ENCODE measurements at regions not wholly inside any gene's neighbourhood (a gene's known extent, or its start where the extent isn't known, plus 50 kb on each side); places are given as distances from the start of the nearest gene placed in this dataset.
"Not testable (repeated sequence)": the region's sequence is repeated elsewhere in the genome, so short reads cannot be mapped to it uniquely, and the experiment has no call there.

- Mint-ChIP-seq H3K27ac (no peak overlapping the region), H3K4me1 (no peaks in the 10 kb centered on the region), H3K4me3 (no peak overlapping the region), H3K9me3 (peaks cover 0 to 5% (median 3%) of the 10 kb centered on the region in 3 donors), H3K36me3 (peaks cover 2% of the 10 kb centered on the region), H3K27me3 (no peaks in the 10 kb centered on the region)
Measured at GRCh38 chr14:87388946-87389345, 604.0 kb downstream of the GALC start.

DNA sequence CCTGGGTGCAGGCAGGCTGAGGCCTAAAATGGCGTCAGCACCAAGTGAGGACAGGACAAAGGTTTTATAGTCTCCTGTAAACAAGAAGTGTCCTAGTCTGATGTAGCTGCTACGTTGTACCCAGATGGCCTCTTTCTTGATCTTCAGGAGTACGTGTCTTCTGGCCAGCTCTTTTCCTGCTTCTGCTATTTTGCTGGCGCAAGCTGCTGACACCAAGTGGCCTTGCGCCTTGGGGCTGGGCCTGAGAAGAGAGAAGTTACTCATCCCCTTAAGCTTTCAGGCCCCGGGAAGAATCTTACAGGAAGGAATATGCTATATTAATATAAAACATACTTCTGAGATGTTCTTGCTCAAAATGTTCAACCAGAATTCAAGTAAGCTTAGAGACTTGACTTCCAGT is 605.2 kb downstream of the GALC start:
- peaks cover 2 to 15% (median 3%) of the 10 kb centered on the region in 3 donors for H3K9me3 Mint-ChIP-seq
- H3K36me3 Mint-ChIP-seq = no peaks in the 10 kb centered on the region
- no peak overlapping the region for H3K27ac Mint-ChIP-seq
- H3K4me1 Mint-ChIP-seq = no peaks in the 10 kb centered on the region
- H3K4me3 Mint-ChIP-seq = no peak overlapping the region
- no peaks in the 10 kb centered on the region for H3K27me3 Mint-ChIP-seq

- Mint-ChIP-seq H3K27ac (no peak overlapping the region), H3K4me1 (no peaks in the 10 kb centered on the region), H3K27me3 (no peaks in the 10 kb centered on the region)
Measured at GRCh38 chr14:87386524-87386923, 606.5 kb downstream of the GALC start.

DNA sequence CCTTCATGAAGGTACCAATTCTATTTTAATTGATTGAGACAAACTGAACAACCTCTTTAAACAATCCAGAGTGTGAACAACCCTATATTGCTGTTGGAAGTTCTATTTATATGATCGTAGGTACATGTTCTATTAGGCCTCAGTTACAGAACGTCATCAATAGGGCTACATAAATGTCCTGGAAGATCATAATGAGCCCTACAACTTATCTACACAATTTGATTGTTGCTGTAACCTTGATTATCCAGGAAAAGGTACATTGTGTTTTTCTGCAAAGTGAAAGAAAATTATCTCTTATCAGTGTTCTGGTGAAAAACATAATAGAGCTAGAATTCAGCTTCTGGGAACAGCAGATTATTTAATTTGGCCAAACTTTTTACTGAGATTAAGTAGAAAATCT is 612.9 kb downstream of the GALC start:
- H3K27ac Mint-ChIP-seq = no peak overlapping the region
- H3K36me3 Mint-ChIP-seq = no peaks in the 10 kb centered on the region
- H3K9me3 Mint-ChIP-seq = peaks cover 0 to 22% (median 9%) of the 10 kb centered on the region in 3 donors
- no peak overlapping the region for H3K4me3 Mint-ChIP-seq
- H3K27me3 Mint-ChIP-seq = no peaks in the 10 kb centered on the region
- no peaks in the 10 kb centered on the region for H3K4me1 Mint-ChIP-seq

More at GRCh38 chr14:87386524-87386923, 606.5 kb downstream of the GALC start:
- Mint-ChIP-seq H3K9me3 (peaks cover 3 to 15% (median 5%) of the 10 kb centered on the region in 3 donors), H3K36me3 (no peaks in the 10 kb centered on the region), H3K4me3 (no peak overlapping the region)

DNA sequence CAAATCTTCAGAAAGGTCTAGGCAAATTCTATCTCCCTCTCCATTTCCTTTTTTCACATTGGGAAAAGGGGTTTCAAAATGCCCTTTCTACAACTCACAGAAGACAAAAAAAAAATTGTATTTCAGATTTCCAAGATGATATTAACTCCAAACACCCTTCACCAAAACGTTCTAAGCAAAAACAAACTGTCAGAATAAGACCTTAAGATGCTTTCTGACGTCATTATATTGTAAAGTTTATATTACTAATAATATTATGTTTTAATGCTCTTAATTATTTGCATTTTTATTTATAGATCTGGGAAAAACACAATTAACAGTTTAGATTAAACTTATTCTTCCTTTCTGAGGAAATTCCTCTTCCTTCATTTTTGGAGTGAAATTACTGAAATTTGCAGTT is 624.2 kb downstream of the GALC start:
- H3K27me3 Mint-ChIP-seq = no peaks in the 10 kb centered on the region
- H3K9me3 Mint-ChIP-seq = peaks cover 0 to 4% (median 0%) of the 10 kb centered on the region in 3 donors
- no peaks in the 10 kb centered on the region for H3K4me1 Mint-ChIP-seq
- H3K4me3 Mint-ChIP-seq = no peak overlapping the region
- H3K36me3 Mint-ChIP-seq = peaks cover 1% of the 10 kb centered on the region
- H3K27ac Mint-ChIP-seq = no peak overlapping the region

DNA sequence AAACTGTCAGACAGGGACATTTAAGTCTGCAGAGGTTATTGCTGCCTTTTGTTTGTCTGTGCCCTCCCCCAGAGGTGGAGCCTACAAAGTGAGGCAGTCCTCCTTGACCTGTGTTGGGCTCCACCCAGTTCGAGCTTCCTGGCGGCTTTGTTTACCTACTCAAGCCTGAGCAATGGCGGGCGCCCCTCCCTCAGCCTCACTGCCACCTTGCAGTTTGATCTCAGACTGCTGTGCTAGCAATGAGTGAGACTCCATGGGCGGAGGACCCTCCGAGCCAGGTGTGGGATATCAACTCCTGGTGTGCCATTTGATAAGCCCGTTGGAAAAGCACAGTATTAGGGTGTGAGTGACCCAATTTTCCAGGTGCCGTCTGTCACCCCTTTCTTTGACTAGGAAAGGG is 632.7 kb downstream of the GALC start:
- peaks cover 3 to 10% (median 5%) of the 10 kb centered on the region in 3 donors for H3K9me3 Mint-ChIP-seq
- not testable (repeated sequence) for H3K36me3 Mint-ChIP-seq, H3K4me1 Mint-ChIP-seq, H3K27ac Mint-ChIP-seq, H3K27me3 Mint-ChIP-seq, H3K4me3 Mint-ChIP-seq

DNA sequence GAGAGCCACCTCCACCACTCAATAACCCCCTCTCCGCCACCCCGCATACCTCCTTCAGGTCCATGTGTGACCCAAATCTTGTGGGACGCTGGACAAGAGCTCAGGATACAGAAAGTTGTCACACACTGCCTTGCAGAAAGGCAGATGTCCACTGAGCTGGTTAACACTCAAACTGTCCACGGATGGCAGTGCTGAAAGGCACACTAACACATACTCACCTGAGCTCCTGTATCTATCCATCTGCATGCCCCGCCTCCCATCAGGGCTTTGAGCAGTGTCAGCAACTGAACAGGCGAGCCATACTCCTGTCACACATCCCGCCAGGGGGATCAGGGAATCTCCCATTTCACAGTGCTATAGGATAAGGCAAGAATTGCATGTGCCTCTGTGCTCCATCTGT is 642.0 kb downstream of the GALC start:
- H3K4me1 Mint-ChIP-seq = no peaks in the 10 kb centered on the region
- H3K36me3 Mint-ChIP-seq = no peaks in the 10 kb centered on the region
- no peak overlapping the region for H3K4me3 Mint-ChIP-seq
- peaks cover 3 to 15% (median 5%) of the 10 kb centered on the region in 3 donors for H3K9me3 Mint-ChIP-seq
- H3K27ac Mint-ChIP-seq = no peak overlapping the region
- H3K27me3 Mint-ChIP-seq = no peaks in the 10 kb centered on the region

GRCh38 chr14:87349921-87350320 is 643.1 kb downstream of the GALC start:
- Mint-ChIP-seq H3K4me1 (no peaks in the 10 kb centered on the region), H3K36me3 (no peaks in the 10 kb centered on the region), H3K27me3 (no peaks in the 10 kb centered on the region), H3K4me3 (no peak overlapping the region), H3K27ac (no peak overlapping the region), H3K9me3 (peaks cover 2 to 18% (median 5%) of the 10 kb centered on the region in 3 donors)

- no peak overlapping the region for H3K27ac Mint-ChIP-seq
Measured at GRCh38 chr14:87343652-87344051, 649.3 kb downstream of the GALC start.

GRCh38 chr14:87334997-87335685 is 657.8 kb downstream of the GALC start:
- peaks cover 3 to 12% (median 4%) of the 10 kb centered on the region in 3 donors for H3K9me3 Mint-ChIP-seq
- no peaks in the 10 kb centered on the region for H3K27me3 Mint-ChIP-seq

More at GRCh38 chr14:87343652-87344051, 649.3 kb downstream of the GALC start:
- Mint-ChIP-seq H3K27me3 (no peaks in the 10 kb centered on the region), H3K4me3 (no peak overlapping the region), H3K36me3 (no peaks in the 10 kb centered on the region), H3K9me3 (peaks cover 3 to 9% (median 4%) of the 10 kb centered on the region in 3 donors), H3K4me1 (no peaks in the 10 kb centered on the region)

DNA sequence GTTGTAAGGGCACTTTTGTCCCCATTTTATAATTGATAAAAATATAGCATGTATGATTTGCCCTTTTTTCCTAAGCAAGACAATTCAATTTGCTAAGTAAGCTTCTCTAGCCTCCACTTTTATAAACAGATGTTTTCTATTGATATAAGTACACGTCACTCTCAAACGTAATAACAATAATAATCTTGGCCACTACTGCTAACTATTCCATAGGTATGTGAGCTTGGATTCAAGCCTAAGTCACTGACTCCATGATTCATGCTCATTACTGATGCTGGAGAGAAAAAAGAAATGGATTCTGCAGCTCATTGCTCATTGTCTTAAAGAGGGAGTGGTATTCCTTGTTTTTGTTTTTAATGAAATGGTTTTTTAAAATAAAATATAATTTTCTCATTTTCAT is 661.0 kb downstream of the GALC start:
- no peak overlapping the region for H3K27ac Mint-ChIP-seq
- H3K4me3 Mint-ChIP-seq = no peak overlapping the region
- H3K36me3 Mint-ChIP-seq = no peaks in the 10 kb centered on the region
- H3K9me3 Mint-ChIP-seq = peaks cover 2 to 6% (median 5%) of the 10 kb centered on the region in 3 donors
- no peaks in the 10 kb centered on the region for H3K4me1 Mint-ChIP-seq
- H3K27me3 Mint-ChIP-seq = no peaks in the 10 kb centered on the region

More at GRCh38 chr14:87334997-87335685, 657.8 kb downstream of the GALC start:
- Mint-ChIP-seq H3K4me1 (no peaks in the 10 kb centered on the region), H3K36me3 (no peaks in the 10 kb centered on the region), H3K4me3 (no peak overlapping the region), H3K27ac (no peak overlapping the region)

GRCh38 chr14:87325741-87326140 is 667.2 kb downstream of the GALC start:
- Mint-ChIP-seq H3K9me3 (peaks cover 3 to 10% (median 5%) of the 10 kb centered on the region in 3 donors), H3K4me3 (no peak overlapping the region), H3K27me3 (no peaks in the 10 kb centered on the region), H3K27ac (no peak overlapping the region), H3K36me3 (no peaks in the 10 kb centered on the region), H3K4me1 (no peaks in the 10 kb centered on the region)

DNA sequence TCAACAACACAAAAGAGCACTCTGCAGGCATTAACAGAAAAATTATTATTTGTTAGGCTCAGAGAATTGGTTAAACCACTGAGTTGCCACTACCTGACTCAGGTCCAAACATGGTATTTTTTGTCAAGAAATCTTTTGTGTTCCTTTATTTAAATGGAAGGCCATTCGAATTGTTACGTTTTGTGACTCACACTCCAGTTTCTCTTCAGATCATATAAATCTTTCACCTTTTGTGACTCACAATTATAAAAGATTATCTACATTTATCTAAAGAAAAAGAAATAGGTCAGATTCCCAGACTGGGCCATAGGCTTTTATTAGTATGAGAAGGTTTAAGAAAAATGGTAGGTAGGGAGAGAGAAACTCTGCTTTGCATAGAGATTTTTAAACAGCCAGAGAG is 669.8 kb downstream of the GALC start:
- H3K9me3 Mint-ChIP-seq = peaks cover 2 to 14% (median 4%) of the 10 kb centered on the region in 3 donors
- no peak overlapping the region for H3K27ac Mint-ChIP-seq
- H3K36me3 Mint-ChIP-seq = no peaks in the 10 kb centered on the region
- H3K4me3 Mint-ChIP-seq = no peak overlapping the region
- H3K27me3 Mint-ChIP-seq = no peaks in the 10 kb centered on the region
- H3K4me1 Mint-ChIP-seq = no peaks in the 10 kb centered on the region

GRCh38 chr14:87321548-87321947 is 671.4 kb downstream of the GALC start:
- no peaks in the 10 kb centered on the region for H3K4me1 Mint-ChIP-seq
- peaks cover 3 to 24% (median 4%) of the 10 kb centered on the region in 3 donors for H3K9me3 Mint-ChIP-seq
- no peak overlapping the region for H3K27ac Mint-ChIP-seq
- no peaks in the 10 kb centered on the region for H3K36me3 Mint-ChIP-seq
- no peaks in the 10 kb centered on the region for H3K27me3 Mint-ChIP-seq
- no peak overlapping the region for H3K4me3 Mint-ChIP-seq

DNA sequence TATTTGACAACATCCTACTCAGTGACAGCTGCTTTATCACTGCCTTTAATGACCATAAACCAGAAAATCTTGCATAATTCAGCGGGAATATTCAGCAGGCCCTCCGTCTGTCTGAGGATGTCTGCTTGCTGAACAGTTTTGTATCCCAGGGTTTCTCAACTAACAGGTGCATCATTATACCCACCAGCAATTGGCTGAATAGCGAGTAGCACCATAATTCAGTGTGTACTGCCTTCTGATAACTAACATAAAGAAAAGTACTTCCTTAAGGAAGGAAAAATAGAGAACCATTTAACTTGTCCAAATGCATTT is 680.1 kb downstream of the GALC start:
- Mint-ChIP-seq H3K4me3 (no peak overlapping the region), H3K36me3 (no peaks in the 10 kb centered on the region), H3K27me3 (no peaks in the 10 kb centered on the region), H3K27ac (no peak overlapping the region), H3K4me1 (no peaks in the 10 kb centered on the region), H3K9me3 (peaks cover 0 to 21% (median 3%) of the 10 kb centered on the region in 3 donors)

- Mint-ChIP-seq H3K36me3 (no peaks in the 10 kb centered on the region), H3K27ac (no peak overlapping the region), H3K4me1 (no peaks in the 10 kb centered on the region), H3K4me3 (no peak overlapping the region), H3K9me3 (peaks cover 0 to 18% (median 3%) of the 10 kb centered on the region in 3 donors), H3K27me3 (no peaks in the 10 kb centered on the region)
Measured at GRCh38 chr14:87312169-87312893, 680.7 kb downstream of the GALC start.
